ENCODE measurements at regions not wholly inside any gene's neighbourhood (a gene's known extent, or its start where the extent isn't known, plus 50 kb on each side); places are given as distances from the start of the nearest gene placed in this dataset.

GRCh38 chr10:44244745-44245600 lies 139.9 kb downstream of the CXCL12 start:
- intact Hi-C loops (cut with DNase I): no loop called here
- Histone ChIP-seq H3K27me3 (no peaks in the 10 kb centered on the region), H3K36me3 (no peaks in the 10 kb centered on the region), H3K9me3 (no peaks in the 10 kb centered on the region), H3K4me1 (no peaks in the 10 kb centered on the region), H3K27ac (no peak overlapping the region), H3K4me3 (no peak overlapping the region)
- no peak for DNase-seq
- 77 to 85% methylated on average over 9 of the region's 9 CpGs for WGBS, 2 donors
- TF ChIP-seq POLR2A (IDR thresholded peaks at IDR 0.05): no peak
- no peak for TF ChIP-seq CTCF (IDR thresholded peaks at IDR 0.05)

- Histone ChIP-seq H3K4me1 (no peaks in the 10 kb centered on the region), H3K27me3 (no peaks in the 10 kb centered on the region), H3K9me3 (no peaks in the 10 kb centered on the region), H3K36me3 (no peaks in the 10 kb centered on the region), H3K4me3 (no peak overlapping the region), H3K27ac (no peak overlapping the region)
- DNase-seq: no peak
- WGBS, 2 donors: 71 to 77% methylated on average over 7 of the region's 7 CpGs
- TF ChIP-seq POLR2A (IDR thresholded peaks at IDR 0.05) (no peak), CTCF (IDR thresholded peaks at IDR 0.05) (no peak)
- intact Hi-C loops (cut with DNase I): no loop called here
Observed at GRCh38 chr10:44243851-44244510, 140.9 kb downstream of the CXCL12 start.

GRCh38 chr10:44242826-44243225 lies 142.1 kb downstream of the CXCL12 start:
- Histone ChIP-seq H3K36me3 (no peaks in the 10 kb centered on the region), H3K4me3 (no peak overlapping the region), H3K27ac (no peak overlapping the region), H3K9me3 (no peaks in the 10 kb centered on the region), H3K4me1 (no peaks in the 10 kb centered on the region), H3K27me3 (no peaks in the 10 kb centered on the region)
- TF ChIP-seq POLR2A (IDR thresholded peaks at IDR 0.05): no peak
- TF ChIP-seq CTCF (IDR thresholded peaks at IDR 0.05): no peak
- WGBS, 2 donors: 51 to 72% methylated on average over 3 of the region's 3 CpGs
- no peak for DNase-seq
- intact Hi-C loops (cut with DNase I): no loop called here

- no peak for TF ChIP-seq CTCF (IDR thresholded peaks at IDR 0.05)
- no peak for TF ChIP-seq POLR2A (IDR thresholded peaks at IDR 0.05)
- Histone ChIP-seq H3K9me3 (no peaks in the 10 kb centered on the region), H3K27ac (no peak overlapping the region), H3K4me3 (no peak overlapping the region), H3K4me1 (no peaks in the 10 kb centered on the region), H3K27me3 (no peaks in the 10 kb centered on the region), H3K36me3 (no peaks in the 10 kb centered on the region)
- intact Hi-C loops (cut with DNase I): no loop called here
- no peak for DNase-seq
- WGBS, 2 donors: no CpG with 5 or more reads among the region's 2 CpGs
Observed at GRCh38 chr10:44242091-44242490, 142.8 kb downstream of the CXCL12 start.

DNA sequence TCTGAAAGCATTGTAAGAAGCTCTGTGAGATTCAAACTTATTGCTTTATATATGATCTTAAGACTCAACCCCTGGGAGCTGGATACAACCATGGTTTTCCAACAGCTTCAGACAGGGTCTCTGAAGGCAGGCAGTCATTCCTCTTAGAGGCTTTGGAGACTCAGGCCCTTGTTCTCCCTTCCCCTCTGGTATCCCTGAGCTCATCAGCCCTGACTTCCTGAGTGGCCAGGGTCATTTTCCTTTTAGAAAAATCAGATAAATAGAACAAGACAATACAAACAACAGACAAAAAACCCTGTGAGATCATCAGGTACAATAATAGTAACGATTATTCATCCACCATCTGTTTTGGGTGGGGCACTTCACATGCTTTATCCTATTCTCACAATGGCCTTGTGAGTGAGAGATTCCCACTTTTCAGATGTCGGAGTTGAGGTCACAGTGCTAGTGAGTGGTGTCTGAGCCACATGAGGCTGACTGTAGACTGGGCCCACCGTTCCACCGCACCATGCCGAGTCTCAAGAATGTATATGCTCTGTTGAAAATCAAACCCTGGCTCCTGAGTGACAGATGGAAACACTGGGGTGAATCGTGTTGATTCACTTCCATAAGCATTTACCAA lies 144.2 kb downstream of the CXCL12 start:
- H3K27me3 ChIP-seq: no peaks in the 10 kb centered on the region
- H3K4me1 ChIP-seq: no peaks in the 10 kb centered on the region
- no peak overlapping the region for H3K4me3 ChIP-seq
- H3K9me3 ChIP-seq: no peaks in the 10 kb centered on the region
- no peak for DNase-seq
- H3K36me3 ChIP-seq: no peaks in the 10 kb centered on the region
- TF ChIP-seq CTCF (IDR thresholded peaks at IDR 0.05) (no peak), POLR2A (IDR thresholded peaks at IDR 0.05) (no peak)
- intact Hi-C loops (cut with DNase I): no loop called here
- H3K27ac ChIP-seq: no peak overlapping the region
- WGBS, 2 donors: 47 to 76% methylated on average over 4 to 5 of the region's 6 CpGs
